AG09319 (cell line): ENCODE measurements at regions not wholly inside any gene's neighbourhood (a gene's known extent, or its start where the extent isn't known, plus 50 kb on each side); places are given as distances from the start of the nearest gene placed in this dataset.

ENCODE experiments used
- DNase-seq: peaks from one replicate; pipeline ENCODE4 v3.0.0-alpha.2; 2010; ENCODE audit warnings: low read depth; ENCODE audit errors: extremely low read depth
- TF ChIP-seq, protein P1 (sequence below): IDR thresholded peaks from 2 replicates; pipeline ENCODE4 v1.5.1; 2011; ENCODE audit warnings: low read depth, mild to moderate bottlenecking, inconsistent platforms, low read length, moderate library complexity

DNA sequence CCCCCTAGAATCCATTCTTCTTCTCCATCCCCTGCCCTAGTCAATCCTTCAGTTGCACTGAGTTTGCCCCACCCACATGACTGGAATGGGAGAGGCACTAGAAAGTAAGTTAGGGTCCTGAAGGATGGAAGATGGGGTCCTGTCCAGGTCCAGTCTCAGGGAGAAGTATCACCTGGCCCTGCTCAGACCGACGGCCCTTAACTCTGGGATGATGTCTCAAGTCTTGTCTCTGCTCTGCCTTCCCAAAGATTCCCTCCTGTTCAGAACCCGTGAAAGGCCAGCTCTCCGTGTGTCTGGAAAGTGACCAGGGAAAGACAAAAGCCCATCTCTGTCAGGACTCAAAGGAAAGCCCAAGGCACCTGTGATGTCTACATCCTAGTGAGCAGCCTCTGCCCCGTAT lies 88.8 kb downstream of the OAT start:
- TF ChIP-seq, protein P1, sequence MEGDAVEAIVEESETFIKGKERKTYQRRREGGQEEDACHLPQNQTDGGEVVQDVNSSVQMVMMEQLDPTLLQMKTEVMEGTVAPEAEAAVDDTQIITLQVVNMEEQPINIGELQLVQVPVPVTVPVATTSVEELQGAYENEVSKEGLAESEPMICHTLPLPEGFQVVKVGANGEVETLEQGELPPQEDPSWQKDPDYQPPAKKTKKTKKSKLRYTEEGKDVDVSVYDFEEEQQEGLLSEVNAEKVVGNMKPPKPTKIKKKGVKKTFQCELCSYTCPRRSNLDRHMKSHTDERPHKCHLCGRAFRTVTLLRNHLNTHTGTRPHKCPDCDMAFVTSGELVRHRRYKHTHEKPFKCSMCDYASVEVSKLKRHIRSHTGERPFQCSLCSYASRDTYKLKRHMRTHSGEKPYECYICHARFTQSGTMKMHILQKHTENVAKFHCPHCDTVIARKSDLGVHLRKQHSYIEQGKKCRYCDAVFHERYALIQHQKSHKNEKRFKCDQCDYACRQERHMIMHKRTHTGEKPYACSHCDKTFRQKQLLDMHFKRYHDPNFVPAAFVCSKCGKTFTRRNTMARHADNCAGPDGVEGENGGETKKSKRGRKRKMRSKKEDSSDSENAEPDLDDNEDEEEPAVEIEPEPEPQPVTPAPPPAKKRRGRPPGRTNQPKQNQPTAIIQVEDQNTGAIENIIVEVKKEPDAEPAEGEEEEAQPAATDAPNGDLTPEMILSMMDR, result no peak
- DNase-seq, result no peak

- TF ChIP-seq, protein P1, result no peak
- no peak for DNase-seq
Observed at GRCh38 chr10:124329362-124329761, 89.4 kb downstream of the OAT start.

GRCh38 chr10:124328477-124329220 lies 90.1 kb downstream of the OAT start:
- DNase-seq, result no peak
- TF ChIP-seq, protein P1, result no peak

GRCh38 chr10:124325998-124326636 lies 92.6 kb downstream of the OAT start:
- no peak for DNase-seq
- TF ChIP-seq, protein P1, result no peak

DNA sequence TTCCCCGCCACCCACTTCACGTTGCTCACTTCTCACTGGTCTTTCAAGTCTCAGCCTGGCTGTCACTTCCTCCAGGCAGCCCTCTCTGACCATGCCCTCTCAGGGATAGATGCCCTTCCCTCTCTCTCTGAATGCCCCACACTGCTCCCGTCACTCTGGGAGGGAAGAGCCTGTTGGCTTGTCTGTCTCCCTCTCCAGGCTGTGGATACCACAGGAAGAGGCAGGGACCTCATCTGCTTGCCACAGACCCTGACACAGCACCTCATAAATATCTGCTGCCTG lies 93.1 kb downstream of the OAT start:
- no peak for DNase-seq
- TF ChIP-seq, protein P1, result no peak

- no peak for DNase-seq
- TF ChIP-seq, protein P1, result no peak
Observed at GRCh38 chr10:124324856-124325632, 93.7 kb downstream of the OAT start.

DNA sequence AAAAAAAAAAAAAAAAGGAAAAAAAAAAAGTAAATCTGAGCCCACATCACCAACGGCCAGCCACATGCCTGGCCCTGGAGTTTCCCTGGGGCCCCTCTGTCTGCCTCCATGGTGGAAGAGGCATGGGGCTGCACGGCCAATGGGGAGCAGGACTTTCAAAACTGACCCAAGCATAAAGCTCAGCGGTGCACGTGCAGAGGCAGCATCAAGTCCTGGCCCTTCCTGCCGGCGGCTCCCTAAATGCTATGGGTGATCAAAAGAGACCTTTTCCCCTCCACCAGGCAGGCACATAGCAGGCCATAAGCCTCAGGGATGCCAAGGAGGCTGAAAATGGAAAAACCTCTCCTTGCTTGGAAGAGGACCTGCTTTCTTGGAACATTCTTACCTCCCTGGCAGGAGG lies 94.3 kb downstream of the OAT start:
- TF ChIP-seq, protein P1, result no peak
- DNase-seq, result no peak
